ENCODE measurements at regions not wholly inside any gene's neighbourhood (a gene's known extent, or its start where the extent isn't known, plus 50 kb on each side); places are given as distances from the start of the nearest gene placed in this dataset.

GRCh38 chr4:176874721-176875445 is 82.2 kb upstream of the VEGFC start:
- no peak overlapping the region for H3K4me3 ChIP-seq (ENCODE audit: low read depth, low read length)
- ChIA-PET CTCF (interaction anchor here (0.9 kb wide), 1 partner anchor 12 kb away, joined by 3 read pairs; no protein-coding TSS in a partner anchor), POLR2A (no interaction called here)
- no peaks in the 10 kb centered on the region for H3K36me3 ChIP-seq (ENCODE audit: control insufficient read depth, insufficient read depth, low read length)
- DNase-seq (ENCODE audit: low read depth) = no peak
- no peak for TF ChIP-seq CTCF (IDR thresholded peaks at IDR 0.05; ENCODE audit: insufficient read depth, low read depth, low read length)
- H3K27me3 ChIP-seq (ENCODE audit: control insufficient read depth, insufficient read depth, low read length) = no peaks in the 10 kb centered on the region

GRCh38 chr4:176875446-176875930 is 82.8 kb upstream of the VEGFC start:
- no peaks in the 10 kb centered on the region for H3K27me3 ChIP-seq (ENCODE audit: control insufficient read depth, insufficient read depth, low read length)
- no peak for TF ChIP-seq CTCF (IDR thresholded peaks at IDR 0.05; ENCODE audit: insufficient read depth, low read depth, low read length)
- CTCF ChIA-PET = no interaction called here
- POLR2A ChIA-PET = no interaction called here
- H3K36me3 ChIP-seq (ENCODE audit: control insufficient read depth, insufficient read depth, low read length) = no peaks in the 10 kb centered on the region
- peak; percentile 9 for DNase-seq (ENCODE audit: low read depth)
- no peak overlapping the region for H3K4me3 ChIP-seq (ENCODE audit: low read depth, low read length)

DNA sequence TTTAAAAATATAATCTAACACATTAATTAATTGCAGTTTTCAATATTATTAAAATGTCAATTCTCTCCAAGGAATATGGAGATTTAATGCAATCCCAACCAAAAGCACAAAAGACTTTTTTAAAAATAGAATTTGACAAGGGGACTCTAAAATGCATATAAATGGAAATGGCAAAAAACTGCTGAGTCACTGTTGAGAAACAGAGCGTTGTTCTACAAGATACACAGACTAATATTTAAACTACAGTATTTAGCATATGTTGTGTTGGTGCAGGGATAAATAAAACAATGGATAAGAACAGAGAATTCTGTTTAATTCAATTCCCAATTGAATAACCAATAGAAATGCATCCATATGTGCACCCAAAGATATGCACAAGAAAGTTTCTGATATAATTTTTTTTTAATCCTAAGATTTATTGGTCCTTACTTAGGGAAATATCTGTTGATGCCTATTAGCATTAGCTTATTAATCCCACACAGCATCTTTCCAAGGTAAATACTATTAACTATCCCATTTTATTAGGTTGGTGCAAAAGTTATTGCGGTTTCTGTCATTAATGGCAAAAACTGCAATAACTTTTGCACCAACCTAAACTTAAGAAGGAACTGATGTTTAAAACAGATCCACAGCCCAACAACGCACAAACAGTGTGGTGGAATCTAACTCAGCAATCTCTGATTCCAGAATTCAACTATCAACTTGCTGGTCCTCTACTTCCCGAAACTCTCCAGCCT is 86.8 kb upstream of the VEGFC start:
- CTCF ChIA-PET = interaction anchor here (2.4 kb wide), 1 partner anchor 168 kb away, joined by 7 read pairs; no protein-coding TSS in a partner anchor
- POLR2A ChIA-PET = no interaction called here
- Histone ChIP-seq H3K27me3 (ENCODE audit: control insufficient read depth, insufficient read depth, low read length) (no peaks in the 10 kb centered on the region), H3K36me3 (ENCODE audit: control insufficient read depth, insufficient read depth, low read length) (no peaks in the 10 kb centered on the region), H3K4me3 (ENCODE audit: low read depth, low read length) (no peak overlapping the region)
- DNase-seq (ENCODE audit: low read depth) = no peak
- TF ChIP-seq CTCF (IDR thresholded peaks at IDR 0.05; ENCODE audit: insufficient read depth, low read depth, low read length) = no peak

- POLR2A ChIA-PET = no interaction called here
- DNase-seq (ENCODE audit: low read depth) = no peak
- CTCF ChIA-PET = interaction anchor here (0.7 to 1.4 kb wide), 2 partner anchors 93 to 165 kb away, joined by 3 read pairs; no protein-coding TSS in a partner anchor
Measured at GRCh38 chr4:176882206-176882605, 89.5 kb upstream of the VEGFC start.

More at GRCh38 chr4:176882206-176882605, 89.5 kb upstream of the VEGFC start:
- H3K4me3 ChIP-seq (ENCODE audit: low read depth, low read length) = no peak overlapping the region
- H3K27me3 ChIP-seq (ENCODE audit: control insufficient read depth, insufficient read depth, low read length) = no peaks in the 10 kb centered on the region
- no peak for TF ChIP-seq CTCF (IDR thresholded peaks at IDR 0.05; ENCODE audit: insufficient read depth, low read depth, low read length)
- no peaks in the 10 kb centered on the region for H3K36me3 ChIP-seq (ENCODE audit: control insufficient read depth, insufficient read depth, low read length)
